ENCODE measurements at regions not wholly inside any gene's neighbourhood (a gene's known extent, or its start where the extent isn't known, plus 50 kb on each side); places are given as distances from the start of the nearest gene placed in this dataset.

GRCh38 chr11:29305456-29306232 is 711.2 kb downstream of the KCNA4 start:
- DNase-seq: no peak

DNA sequence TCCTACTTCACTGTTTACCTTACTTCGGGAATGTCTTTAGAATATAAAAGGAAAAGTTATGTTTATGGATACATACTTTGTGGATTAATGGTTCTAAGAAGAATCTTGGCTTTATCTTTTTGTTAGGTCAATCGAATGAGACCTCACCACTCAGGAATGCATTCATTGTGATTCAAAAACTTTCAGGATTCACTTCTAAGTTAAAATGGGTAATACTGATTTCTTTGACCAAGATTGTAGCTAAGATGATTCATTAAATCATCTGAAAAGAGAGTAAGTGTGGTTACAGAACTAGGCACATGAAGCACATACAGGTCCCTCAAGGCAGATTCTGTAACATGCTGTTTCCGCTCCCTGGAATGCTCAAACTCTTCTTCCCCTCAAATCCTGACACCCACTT is 716.4 kb downstream of the KCNA4 start:
- DNase-seq: no peak

DNA sequence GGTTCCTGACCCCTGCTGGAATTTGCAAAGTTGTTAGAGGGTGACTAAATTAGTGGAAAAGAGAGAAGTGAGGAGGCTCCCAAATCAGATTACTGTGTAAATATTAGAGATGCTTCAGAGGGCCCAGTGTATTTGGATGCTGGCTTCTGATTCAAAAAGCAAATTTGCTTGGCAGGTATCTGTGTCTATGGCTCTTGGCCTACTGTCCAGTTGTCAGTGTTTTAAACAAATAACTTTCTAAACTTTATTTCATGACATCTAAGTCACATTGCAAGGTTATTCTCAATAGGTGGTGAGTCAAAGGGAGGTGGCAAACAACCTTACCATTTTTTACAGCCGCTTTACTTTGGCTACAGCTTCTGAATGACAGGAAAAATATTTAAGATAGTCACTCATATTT is 720.1 kb downstream of the KCNA4 start:
- DNase-seq: no peak

GRCh38 chr11:29293825-29294224 is 723.0 kb downstream of the KCNA4 start:
- DNase-seq: peak in 1 of 5 experiments; percentile 20

GRCh38 chr11:29282088-29282487 is 734.7 kb downstream of the KCNA4 start:
- DNase-seq: no peak

DNA sequence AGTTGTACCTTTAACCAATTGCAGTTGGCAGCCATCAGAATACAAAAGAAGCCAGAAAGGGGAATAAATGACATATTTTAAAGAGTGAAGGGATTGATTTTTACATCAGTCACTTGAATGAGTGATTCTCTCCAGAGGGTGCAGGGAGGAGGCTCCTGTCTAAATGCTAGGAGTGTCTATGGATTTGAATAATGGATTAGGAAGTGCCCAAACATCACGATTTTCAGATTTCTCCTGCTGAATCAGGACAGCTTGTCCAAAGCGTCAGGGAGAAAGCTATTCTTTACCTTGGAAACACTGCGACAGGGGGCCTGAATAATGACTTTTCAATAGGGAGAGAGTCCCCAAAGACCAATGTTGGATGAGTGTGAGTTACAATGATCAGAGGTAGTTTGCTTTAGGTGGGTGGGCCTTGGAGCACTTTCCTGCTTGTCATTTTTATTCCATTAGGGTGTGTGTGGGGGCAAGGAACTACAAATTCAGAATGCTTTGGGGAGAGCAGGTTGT is 735.5 kb downstream of the KCNA4 start:
- DNase-seq: no peak

GRCh38 chr11:29280452-29280851 is 736.4 kb downstream of the KCNA4 start:
- DNase-seq: no peak

- no peak for DNase-seq
These were observed 737.1 kb downstream of the KCNA4 start for GRCh38 chr11:29279716-29280115.

DNA sequence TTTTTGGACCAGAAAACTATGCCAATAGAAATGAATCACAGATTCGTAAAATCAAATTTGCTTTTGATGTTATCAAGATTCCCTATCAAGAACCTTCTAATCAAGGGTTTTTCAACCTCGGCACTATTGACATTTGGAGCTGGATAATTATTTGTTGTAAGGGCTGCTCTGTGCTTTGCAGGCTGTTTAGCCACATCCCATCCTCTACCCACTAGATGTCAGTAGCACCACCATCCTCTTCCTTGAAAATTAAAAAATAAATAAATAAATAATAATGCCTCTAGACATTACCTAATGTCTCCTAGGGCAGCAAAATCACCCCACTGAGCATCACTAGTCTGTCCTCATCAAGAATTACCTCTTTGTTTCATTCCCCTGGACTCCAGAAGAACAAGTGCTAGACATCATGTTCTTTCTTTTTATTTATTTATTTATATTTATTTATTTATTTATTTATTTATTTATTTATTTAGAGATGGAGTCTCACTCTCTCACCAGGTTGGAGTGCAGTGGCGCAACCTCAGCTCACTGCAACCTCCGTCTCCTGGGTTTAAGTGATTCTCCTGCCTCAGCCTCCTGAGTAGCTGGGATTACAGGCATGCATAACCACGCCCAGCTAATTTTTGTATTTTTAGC is 744.7 kb downstream of the KCNA4 start:
- DNase-seq: no peak

- no peak for DNase-seq
These were observed 745.2 kb downstream of the KCNA4 start for GRCh38 chr11:29271616-29272015.

GRCh38 chr11:29268733-29269132 is 748.1 kb downstream of the KCNA4 start:
- DNase-seq: no peak

DNA sequence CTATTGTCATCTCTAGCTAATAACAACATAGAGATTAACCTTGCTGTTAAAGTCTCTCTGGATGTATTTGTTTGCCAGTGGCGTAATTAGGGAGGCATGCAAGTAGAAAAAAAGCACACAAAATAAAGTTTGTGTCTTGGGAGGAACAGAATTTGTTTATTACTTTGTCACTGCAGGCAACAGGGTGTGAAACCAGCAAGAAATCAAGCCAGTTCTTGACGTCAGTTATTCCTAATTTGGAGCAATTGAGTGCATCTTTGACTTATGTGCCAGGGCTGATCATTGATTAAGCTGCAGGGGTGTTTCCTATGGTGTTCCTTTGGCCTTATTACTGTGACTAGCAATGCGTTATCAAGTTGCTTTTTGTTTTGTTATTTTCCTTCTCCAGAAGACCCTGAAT is 751.0 kb downstream of the KCNA4 start:
- DNase-seq: no peak

DNA sequence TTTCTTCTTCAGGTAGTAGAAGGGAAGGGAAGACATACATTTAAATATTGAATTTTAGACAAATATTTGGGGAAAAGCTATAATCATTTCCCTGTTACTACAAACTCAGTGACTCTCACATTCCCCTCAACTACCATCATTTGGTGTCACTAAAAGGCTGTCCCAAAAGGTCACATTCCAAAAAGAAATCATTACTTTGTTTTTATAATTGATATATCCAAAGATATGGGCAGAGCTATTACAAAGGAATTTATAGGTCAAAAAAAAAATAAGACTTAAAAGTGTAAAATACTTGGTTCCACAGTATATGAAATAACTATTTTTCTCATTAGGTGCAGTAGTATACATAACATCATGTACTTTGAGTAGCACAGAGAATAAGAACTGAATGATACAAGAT is 751.4 kb downstream of the KCNA4 start:
- DNase-seq: no peak

GRCh38 chr11:29263971-29264682 is 752.7 kb downstream of the KCNA4 start:
- DNase-seq: no peak

DNA sequence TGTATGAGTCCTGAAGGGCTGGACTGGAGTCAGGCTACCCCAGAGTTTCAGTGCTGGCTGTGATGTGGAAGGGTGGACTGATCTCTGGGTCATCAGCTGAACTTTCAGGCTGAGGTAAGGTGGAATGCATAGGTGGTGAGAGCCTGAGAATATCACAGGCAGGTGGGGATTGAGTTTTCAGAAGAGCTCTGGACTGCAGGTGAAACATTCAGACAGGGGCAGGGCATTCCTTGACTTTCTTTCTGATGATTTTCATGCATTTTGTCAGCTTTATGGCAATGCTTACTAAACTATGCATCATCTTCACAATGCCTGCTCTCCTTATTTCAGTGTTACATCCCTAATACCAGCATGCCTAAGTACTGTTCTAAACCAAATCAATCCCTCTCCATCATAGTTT is 755.0 kb downstream of the KCNA4 start:
- DNase-seq: no peak

- DNase-seq: no peak
These were observed 755.7 kb downstream of the KCNA4 start for GRCh38 chr11:29260939-29261705.

- DNase-seq: no peak
These were observed 758.4 kb downstream of the KCNA4 start for GRCh38 chr11:29258411-29258810.

- DNase-seq: no peak
These were observed 760.2 kb downstream of the KCNA4 start for GRCh38 chr11:29256580-29256979.

GRCh38 chr11:29255401-29255800 is 761.4 kb downstream of the KCNA4 start:
- no peak for DNase-seq

DNA sequence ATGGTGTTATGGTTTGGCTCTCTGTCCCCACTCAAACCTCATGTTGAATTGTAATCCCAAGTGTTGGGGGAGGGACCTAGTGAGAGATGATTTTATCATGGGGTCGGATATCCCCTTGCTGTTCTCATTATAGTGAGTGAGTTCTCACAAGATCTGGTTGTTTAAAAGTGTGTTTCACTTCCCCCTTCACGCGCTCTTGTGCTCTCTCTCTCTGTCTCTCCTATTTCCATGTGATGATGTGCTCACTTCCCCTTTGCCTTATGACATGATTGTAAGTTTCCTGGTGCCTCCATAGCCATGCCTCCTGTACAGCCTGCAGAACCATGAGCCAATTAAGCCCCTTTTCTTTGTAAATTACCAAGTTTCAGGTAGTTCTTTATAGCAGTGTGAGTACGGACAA is 765.1 kb downstream of the KCNA4 start:
- no peak for DNase-seq

- DNase-seq: no peak
These were observed 767.1 kb downstream of the KCNA4 start for GRCh38 chr11:29249713-29250112.

DNA sequence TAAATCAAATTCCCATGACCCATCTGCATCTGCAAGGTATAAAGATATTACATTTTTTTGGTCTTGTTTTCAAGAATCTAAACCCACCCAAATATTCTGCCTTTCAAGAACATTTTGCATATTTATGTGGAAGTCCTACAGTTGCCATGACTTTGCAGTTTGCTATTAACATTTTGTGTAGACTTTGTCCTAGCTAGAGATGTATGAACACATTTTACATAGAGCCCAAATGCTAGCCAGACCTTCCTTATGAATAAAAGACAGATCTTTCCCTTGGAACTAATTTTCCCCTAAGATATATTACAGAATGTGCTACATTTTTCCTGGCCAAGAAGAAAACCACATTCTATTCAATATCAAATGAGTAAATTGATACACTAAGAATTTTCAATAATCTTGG is 772.5 kb downstream of the KCNA4 start:
- DNase-seq: no peak

DNA sequence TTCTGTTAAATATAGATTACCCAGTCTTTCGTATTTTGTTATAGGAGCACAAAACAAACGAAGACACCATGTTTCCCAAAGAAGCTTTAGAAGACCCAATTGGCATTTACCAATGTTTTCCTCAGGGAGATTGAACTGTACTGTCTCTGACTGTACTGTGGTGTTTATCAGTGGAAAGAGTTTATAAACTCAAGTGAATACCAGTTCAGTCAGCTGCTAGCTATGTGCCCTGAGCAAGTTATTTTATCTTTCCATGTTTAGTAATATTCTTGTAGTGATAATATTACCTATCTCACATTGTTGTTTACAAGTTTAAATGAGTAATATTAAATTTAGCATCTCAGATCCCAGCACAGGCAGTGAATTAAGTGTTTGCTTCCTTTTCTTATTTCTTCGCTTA is 773.2 kb downstream of the KCNA4 start:
- DNase-seq: no peak
